ENCODE measurements at regions not wholly inside any gene's neighbourhood (a gene's known extent, or its start where the extent isn't known, plus 50 kb on each side); places are given as distances from the start of the nearest gene placed in this dataset.

DNA sequence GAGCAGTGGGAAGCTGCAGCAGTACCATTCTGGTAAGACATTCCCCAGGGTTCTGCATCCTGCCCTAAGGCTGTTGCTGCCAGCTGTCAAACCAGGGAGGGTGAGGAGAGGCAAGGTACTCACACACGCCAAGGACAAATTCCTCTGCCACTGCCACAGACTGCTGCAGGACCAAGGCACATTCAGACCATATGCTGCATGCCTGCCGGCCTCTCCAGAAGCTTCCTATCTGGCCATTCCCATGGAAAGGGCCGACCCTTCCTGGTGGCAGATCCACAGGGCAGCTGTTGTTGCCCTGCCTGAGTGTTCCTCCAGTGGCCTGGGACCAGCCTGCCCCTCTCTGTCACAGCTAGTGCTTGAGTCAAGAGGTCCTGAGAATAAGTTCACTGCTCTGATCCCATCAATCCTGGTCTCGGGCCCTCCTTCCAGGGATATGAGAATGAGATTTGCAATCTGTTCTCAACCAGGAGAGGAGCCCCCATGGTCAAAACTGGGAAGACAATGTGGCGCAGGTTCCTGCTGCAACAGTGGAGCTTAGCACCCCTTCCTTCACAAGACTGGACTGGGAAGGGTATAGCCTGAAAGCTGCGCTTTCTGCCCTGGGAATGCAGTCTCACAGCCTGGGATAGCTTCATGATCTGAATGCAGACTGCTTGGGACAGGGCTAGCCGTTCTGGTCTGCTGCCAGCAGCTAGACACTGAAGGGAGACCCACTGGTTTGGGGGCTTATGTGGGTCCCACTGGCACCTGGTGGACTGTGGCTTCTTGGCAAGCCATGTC is 342.5 kb upstream of the NDST3 start:
- TF ChIP-seq, protein P1, sequence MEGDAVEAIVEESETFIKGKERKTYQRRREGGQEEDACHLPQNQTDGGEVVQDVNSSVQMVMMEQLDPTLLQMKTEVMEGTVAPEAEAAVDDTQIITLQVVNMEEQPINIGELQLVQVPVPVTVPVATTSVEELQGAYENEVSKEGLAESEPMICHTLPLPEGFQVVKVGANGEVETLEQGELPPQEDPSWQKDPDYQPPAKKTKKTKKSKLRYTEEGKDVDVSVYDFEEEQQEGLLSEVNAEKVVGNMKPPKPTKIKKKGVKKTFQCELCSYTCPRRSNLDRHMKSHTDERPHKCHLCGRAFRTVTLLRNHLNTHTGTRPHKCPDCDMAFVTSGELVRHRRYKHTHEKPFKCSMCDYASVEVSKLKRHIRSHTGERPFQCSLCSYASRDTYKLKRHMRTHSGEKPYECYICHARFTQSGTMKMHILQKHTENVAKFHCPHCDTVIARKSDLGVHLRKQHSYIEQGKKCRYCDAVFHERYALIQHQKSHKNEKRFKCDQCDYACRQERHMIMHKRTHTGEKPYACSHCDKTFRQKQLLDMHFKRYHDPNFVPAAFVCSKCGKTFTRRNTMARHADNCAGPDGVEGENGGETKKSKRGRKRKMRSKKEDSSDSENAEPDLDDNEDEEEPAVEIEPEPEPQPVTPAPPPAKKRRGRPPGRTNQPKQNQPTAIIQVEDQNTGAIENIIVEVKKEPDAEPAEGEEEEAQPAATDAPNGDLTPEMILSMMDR (IDR thresholded peaks at IDR 0.05) = no peak
- no peak for TF ChIP-seq POLR2A (IDR thresholded peaks at IDR 0.05)

All from Peyer's patch (tissue), 4 donors.